K562 (cell line): ENCODE measurements at regions not wholly inside any gene's neighbourhood (a gene's known extent, or its start where the extent isn't known, plus 50 kb on each side); places are given as distances from the start of the nearest gene placed in this dataset.

Experiments used
- ATAC-seq: fragments of 200-7000 bp; cut with Tn5 transposase; 3 replicates; pipeline ENCODE4 v1.9.1; 2020; ENCODE audit warnings: moderate library complexity
- BruUV-seq: library from RNA; stranded (reverse); fragments of 400-500 nt; replicated peaks from 2 replicates; lab custom pipeline; 2021; lab: Mats Ljungman, UMichigan
- CTCF ChIA-PET: fragments of 300-600 bp; formaldehyde crosslinking; extraction: SDS; loops from one replicate; lab custom pipeline; 2021; ENCODE audit warnings: low intra/inter-chr PET ratio; lab: Yijun Ruan, JAX
- POLR2A ChIA-PET: fragments of 300-600, 350-650 bp; sonication (Branson Sonifier 250); formaldehyde crosslinking; extraction: SDS; loops from one replicate; lab custom pipeline; 2021; ENCODE audit warnings: antibody characterized with exemption, inconsistent platforms; lab: Yijun Ruan, JAX
- DNase-seq, 4 experiments: peaks; one replicate each; pipeline versions ENCODE4 v3.0.0 to v3.0.0-alpha.2; 2011 to 2018; ENCODE audit warnings: low spot score in 3 of 4, mixed read lengths in 3 of 4; ENCODE audit errors: extremely low read depth in 1 of 4
- FAIRE-seq: peaks from 2 replicates; lab custom pipeline; 2011; peaks lifted over from hg19 to GRCh38; lab: Jason Lieb, UNC
- H2AFZ ChIP-seq: 2 replicates; pipeline ENCODE4 v1.6.0; 2011; ENCODE audit warnings: low read depth, low read length, control low read depth, inconsistent platforms
- H3K27ac ChIP-seq: fragments of 200-600 bp; 3 replicates; pipeline ENCODE4 v1.8.0; 2011; ENCODE audit warnings: low read depth, mild to moderate bottlenecking, control low read depth, inconsistent platforms, low read length, moderate library complexity, mixed read lengths; ENCODE audit errors: extremely low read depth
- H3K27me3 ChIP-seq, 2 experiments: fragments of 300-600 bp in 1 of 2; 2 replicates in 1 of 2; 3 replicates in 1 of 2; pipeline versions ENCODE4 v1.6.0 to v1.8.0; 2011; ENCODE audit warnings: inconsistent platforms in 2 of 2, low read length in 2 of 2, mild to moderate bottlenecking in 1 of 2, mixed read lengths in 1 of 2, moderate library complexity in 1 of 2; ENCODE audit not compliant: control insufficient read depth in 2 of 2, insufficient read depth in 2 of 2
- H3K36me3 ChIP-seq: fragments of 300-600 bp; 3 replicates; pipeline ENCODE4 v1.8.0; 2011; ENCODE audit warnings: mild to moderate bottlenecking, low read length, inconsistent platforms; ENCODE audit not compliant: control insufficient read depth, insufficient read depth
- H3K4me1 ChIP-seq, 2 experiments: fragments of 200-600 bp in 1 of 2; replicated peaks in 1 of 2; 2 replicates in 1 of 2; 3 replicates in 1 of 2; pipeline versions ENCODE4 v1.5.1 to v1.8.0; 2011; ENCODE audit warnings: inconsistent platforms in 2 of 2, low read length in 2 of 2, mild to moderate bottlenecking in 1 of 2, mixed read lengths in 1 of 2, moderate library complexity in 1 of 2; ENCODE audit not compliant: control insufficient read depth in 2 of 2, insufficient read depth in 2 of 2
- H3K4me2 ChIP-seq: 2 replicates; pipeline ENCODE4 v1.6.1; 2011; ENCODE audit warnings: low read length, control low read depth, inconsistent platforms, mixed read lengths; ENCODE audit not compliant: insufficient read depth
- H3K4me3 ChIP-seq: fragments of 200-600 bp; sonication (generic), shearing (Covaris generic); 2 replicates; pipeline ENCODE4 v1.5.1; 2016; ENCODE audit warnings: control low read depth, inconsistent platforms
- H3K79me2 ChIP-seq: fragments of 200-600 bp; 3 replicates; pipeline ENCODE4 v1.8.0; 2011; ENCODE audit warnings: low read length, inconsistent platforms; ENCODE audit not compliant: control insufficient read depth, insufficient read depth
- H3K9ac ChIP-seq, 2 experiments: 2 replicates each; pipeline versions ENCODE4 v1.6.0 to v1.6.1; 2011; ENCODE audit warnings: low read depth in 2 of 2, low read length in 2 of 2, control low read depth in 1 of 2, inconsistent platforms in 1 of 2, mild to moderate bottlenecking in 1 of 2, mixed read lengths in 1 of 2; ENCODE audit not compliant: insufficient read depth in 1 of 2
- H3K9me1 ChIP-seq: one replicate; pipeline ENCODE4 v1.6.0; 2011; ENCODE audit warnings: inconsistent platforms, mild to moderate bottlenecking, low read length, moderate library complexity; ENCODE audit not compliant: control insufficient read depth, insufficient read depth
- H3K9me3 ChIP-seq: replicated peaks from 2 replicates; pipeline ENCODE4 v1.5.1; 2011; ENCODE audit warnings: low read depth, low read length, inconsistent platforms; ENCODE audit not compliant: control insufficient read depth, insufficient read depth
- H4K20me1 ChIP-seq: replicated peaks from 2 replicates; pipeline ENCODE4 v1.6.1; 2011; ENCODE audit warnings: low read length, inconsistent platforms, mixed read lengths; ENCODE audit not compliant: control insufficient read depth, insufficient read depth
- CBX2 ChIP-seq: fragments of 200-600 bp; sonication (generic); IDR thresholded peaks from one replicate; pipeline ENCODE4 v1.6.1; 2012; ENCODE audit warnings: mild to moderate bottlenecking, low read length, inconsistent platforms; ENCODE audit not compliant: insufficient read depth, poor library complexity, severe bottlenecking
- CC2D1A ChIP-seq: fragments of 450-650 bp; IDR thresholded peaks from 2 replicates; pipeline ENCODE4 v1.6.1; 2017; ENCODE audit warnings: mild to moderate bottlenecking
- CHCHD3 ChIP-seq: fragments of 250-450 bp; sonication (Bioruptor Pico); IDR thresholded peaks from 2 replicates; pipeline ENCODE4 v2.1.2; 2022; ENCODE audit warnings: mild to moderate bottlenecking
- MCM7 ChIP-seq, 2 experiments: fragments of 450-650 bp; IDR thresholded peaks; 2 replicates each; pipeline ENCODE4 v1.6.1; 2016 to 2018
- MIER1 ChIP-seq: fragments of 450-650 bp; IDR thresholded peaks from 2 replicates; pipeline ENCODE4 v1.6.1; 2016; ENCODE audit warnings: antibody characterized with exemption, mild to moderate bottlenecking, low read depth
- MTA2 ChIP-seq: fragments of 450-650 bp; IDR thresholded peaks from 2 replicates; pipeline ENCODE4 v1.6.1; 2016; ENCODE audit warnings: low read depth
- NR1H2 ChIP-seq: sonication (generic); formaldehyde crosslinking; IDR thresholded peaks from 2 replicates; pipeline ENCODE4 v1.4.0; 2020; ENCODE audit warnings: mild to moderate bottlenecking, missing genetic modification reagents
- PHB2 ChIP-seq: fragments of 450-650 bp; IDR thresholded peaks from 2 replicates; pipeline ENCODE4 v1.6.1; 2017; ENCODE audit warnings: low read depth
- POLR2B ChIP-seq: fragments of 450-650 bp; IDR thresholded peaks from 2 replicates; pipeline ENCODE4 v1.6.1; 2018; ENCODE audit warnings: low read depth; ENCODE audit not compliant: partially characterized antibody
- RUNX1 ChIP-seq: sonication (generic); IDR thresholded peaks from 2 replicates; pipeline ENCODE4 v1.6.1; 2016; ENCODE audit warnings: antibody characterized with exemption, low read depth
- SAFB ChIP-seq: fragments of 200-400 bp; formaldehyde crosslinking; IDR thresholded peaks from 2 replicates; pipeline ENCODE4 v1.6.1; 2017; ENCODE audit warnings: low read depth, low read length, borderline replicate concordance
- SAFB2 ChIP-seq: fragments of 200-400 bp; formaldehyde crosslinking; IDR thresholded peaks from 2 replicates; pipeline ENCODE4 v1.6.1; 2018; ENCODE audit warnings: borderline replicate concordance, low read length, low read depth, moderate library complexity; ENCODE audit not compliant: severe bottlenecking
- SRSF9 ChIP-seq: fragments of 200-400 bp; formaldehyde crosslinking; IDR thresholded peaks from 2 replicates; pipeline ENCODE4 v1.6.1; 2017; ENCODE audit warnings: low read depth, low read length, borderline replicate concordance
- STAT5B ChIP-seq: fragments of 250-450 bp; sonication (Bioruptor Pico); IDR thresholded peaks from 2 replicates; pipeline ENCODE4 v1.8.0; 2021; ENCODE audit warnings: mild to moderate bottlenecking, inconsistent platforms
- TFAP4 ChIP-seq: sonication (generic); formaldehyde crosslinking; IDR thresholded peaks from 2 replicates; pipeline ENCODE4 v1.8.0; 2022; ENCODE audit warnings: missing genetic modification reagents, mild to moderate bottlenecking, moderate library complexity, borderline replicate concordance
- ZNF12 ChIP-seq: sonication (generic); formaldehyde crosslinking; IDR thresholded peaks from 2 replicates; pipeline ENCODE4 v1.4.0; 2020; ENCODE audit warnings: mild to moderate bottlenecking, missing genetic modification reagents
- ZNF146 ChIP-seq: IDR thresholded peaks from one replicate; pipeline ENCODE4 v1.6.1; 2018; ENCODE audit warnings: missing compliant biosample characterization; ENCODE audit not compliant: unreplicated experiment
- ZNF217 ChIP-seq: sonication (generic); formaldehyde crosslinking; IDR thresholded peaks from 2 replicates; pipeline ENCODE4 v1.8.0; 2022; ENCODE audit warnings: mild to moderate bottlenecking, missing genetic modification reagents
- ZNF644 ChIP-seq: fragments of 200-800 bp; sonication (Bioruptor generic); IDR thresholded peaks from 2 replicates; pipeline ENCODE4 v1.6.1; 2016; ENCODE audit warnings: low read depth, missing genetic modification characterization, missing compliant biosample characterization
- ZSCAN29 ChIP-seq: fragments of 450-650 bp; IDR thresholded peaks from 2 replicates; pipeline ENCODE4 v1.6.1; 2017
- WGBS: fragments of 100-300 bp; shearing (Covaris generic); methylation state at CpG from one replicate; pipeline ENCODE4 v1.1.6; 2016; ENCODE audit warnings: low coverage, mixed read lengths; ENCODE audit not compliant: insufficient coverage; ENCODE audit errors: missing lambda C conversion rate; 5-methylcytosine and 5-hydroxymethylcytosine counted together
- in situ Hi-C: fragments of 300-500 bp; cut with MboI; formaldehyde crosslinking; loops from 4 replicates; pipeline ENCODE4 v1.15.0; 2018; ENCODE audit warnings: inconsistent platforms, mixed read lengths
- intact Hi-C: fragments of 100-400 bp; cut with micrococcal nuclease; formaldehyde crosslinking; loops from 2 replicates; pipeline ENCODE4 v1.14.2; 2022
- TF ChIP-seq, protein P1 (sequence below): fragments of 250-450 bp; sonication (Bioruptor Pico); IDR thresholded peaks from 2 replicates; pipeline ENCODE4 v1.5.0; 2021; ENCODE audit warnings: mild to moderate bottlenecking, borderline replicate concordance

GRCh38 chr5:99138911-99139310 is 210.1 kb upstream of the CHD1 start (continued):
- TF ChIP-seq ZNF217 (CRISPR knock-in tag) = no peak
- no peak for TF ChIP-seq CBX2
- TF ChIP-seq RUNX1 = no peak

GRCh38 chr5:99133921-99134320 is 205.1 kb upstream of the CHD1 start:
- in situ Hi-C loops = no loop called here
- WGBS = 1% methylated on average over 4 of the region's 4 CpGs
- H3K9me3 ChIP-seq = no peaks in the 10 kb centered on the region
- no peak overlapping the region for H2AFZ ChIP-seq
- H3K4me1 ChIP-seq = no peaks in the 10 kb centered on the region
- no peak for DNase-seq
- H3K79me2 ChIP-seq = no peaks in the 10 kb centered on the region
- no peak overlapping the region for H3K27ac ChIP-seq
- no TSS peak for BruUV-seq
- no peak for TF ChIP-seq CHCHD3
- no peak for TF ChIP-seq ZNF12
- no peak for TF ChIP-seq NR1H2 (CRISPR knock-in tag)
- TF ChIP-seq ZNF146 (CRISPR knock-in tag) = no peak
- no peak for TF ChIP-seq CC2D1A
- TF ChIP-seq ZNF644 (tag) = no peak
- TF ChIP-seq POLR2B = no peak
- TF ChIP-seq, protein P1, sequence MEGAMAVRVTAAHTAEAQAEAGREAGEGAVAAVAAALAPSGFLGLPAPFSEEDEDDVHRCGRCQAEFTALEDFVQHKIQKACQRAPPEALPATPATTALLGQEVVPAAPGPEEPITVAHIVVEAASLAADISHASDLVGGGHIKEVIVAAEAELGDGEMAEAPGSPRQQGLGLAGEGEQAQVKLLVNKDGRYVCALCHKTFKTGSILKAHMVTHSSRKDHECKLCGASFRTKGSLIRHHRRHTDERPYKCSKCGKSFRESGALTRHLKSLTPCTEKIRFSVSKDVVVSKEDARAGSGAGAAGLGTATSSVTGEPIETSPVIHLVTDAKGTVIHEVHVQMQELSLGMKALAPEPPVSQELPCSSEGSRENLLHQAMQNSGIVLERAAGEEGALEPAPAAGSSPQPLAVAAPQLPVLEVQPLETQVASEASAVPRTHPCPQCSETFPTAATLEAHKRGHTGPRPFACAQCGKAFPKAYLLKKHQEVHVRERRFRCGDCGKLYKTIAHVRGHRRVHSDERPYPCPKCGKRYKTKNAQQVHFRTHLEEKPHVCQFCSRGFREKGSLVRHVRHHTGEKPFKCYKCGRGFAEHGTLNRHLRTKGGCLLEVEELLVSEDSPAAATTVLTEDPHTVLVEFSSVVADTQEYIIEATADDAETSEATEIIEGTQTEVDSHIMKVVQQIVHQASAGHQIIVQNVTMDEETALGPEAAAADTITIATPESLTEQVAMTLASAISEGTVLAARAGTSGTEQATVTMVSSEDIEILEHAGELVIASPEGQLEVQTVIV (CRISPR knock-in tag) = no peak
- no peak for TF ChIP-seq MIER1
- no peak for TF ChIP-seq TFAP4 (CRISPR knock-in tag)
- no peak for TF ChIP-seq ZSCAN29
- no peak for TF ChIP-seq PHB2
- TF ChIP-seq MCM7 (IDR thresholded peaks at IDR 0.05) = no peak
- TF ChIP-seq SRSF9 = no peak
- TF ChIP-seq STAT5B = no peak
- TF ChIP-seq SAFB = no peak
- no peak for TF ChIP-seq SAFB2
- TF ChIP-seq MTA2 = no peak
- no peak overlapping the region for H3K9ac ChIP-seq
- intact Hi-C loops = no loop called here
- POLR2A ChIA-PET = no interaction called here
- no peak overlapping the region for H3K4me2 ChIP-seq
- H3K9me1 ChIP-seq = no peaks in the 10 kb centered on the region
- no peak for FAIRE-seq
- H3K27me3 ChIP-seq = no peaks in the 10 kb centered on the region
- H4K20me1 ChIP-seq = no peaks in the 10 kb centered on the region
- H3K4me3 ChIP-seq = no peak overlapping the region
- no peaks in the 10 kb centered on the region for H3K36me3 ChIP-seq
- CTCF ChIA-PET = no interaction called here
- ATAC-seq = no peak
